Urinary bladder (tissue), 3 donors: ENCODE measurements at regions not wholly inside any gene's neighbourhood (a gene's known extent, or its start where the extent isn't known, plus 50 kb on each side); places are given as distances from the start of the nearest gene placed in this dataset.
"Not testable (repeated sequence)": the region's sequence is repeated elsewhere in the genome, so short reads cannot be mapped to it uniquely, and the experiment has no call there.

Experiments
- DNase-seq: peaks from one replicate; pipeline ENCODE4 v3.0.0-alpha.2; 2015; ENCODE audit errors: extremely low spot score
- H3K27ac ChIP-seq: one replicate; pipeline ENCODE4 v1.5.1; 2013; ENCODE audit warnings: low read depth, mild to moderate bottlenecking, moderate library complexity
- H3K36me3 ChIP-seq: one replicate; pipeline ENCODE4 v1.6.1; 2013; ENCODE audit warnings: mild to moderate bottlenecking, moderate library complexity; ENCODE audit not compliant: insufficient read depth
- H3K4me1 ChIP-seq: one replicate; pipeline ENCODE4 v1.6.1; 2013; ENCODE audit warnings: mild to moderate bottlenecking, moderate library complexity; ENCODE audit not compliant: insufficient read depth
- H3K4me3 ChIP-seq: one replicate; pipeline ENCODE4 v1.5.1; 2013; ENCODE audit warnings: low read depth, low read length
- WGBS: extraction: QIAGEN DNeasy Blood & Tissue Kit; methylation state at CpG from one replicate; pipeline ENCODE4 v1.1.7; 2013; 5-methylcytosine and 5-hydroxymethylcytosine counted together
- donor health status: healthy with polysubstance abuse.
- donor health status: healthy.

DNA sequence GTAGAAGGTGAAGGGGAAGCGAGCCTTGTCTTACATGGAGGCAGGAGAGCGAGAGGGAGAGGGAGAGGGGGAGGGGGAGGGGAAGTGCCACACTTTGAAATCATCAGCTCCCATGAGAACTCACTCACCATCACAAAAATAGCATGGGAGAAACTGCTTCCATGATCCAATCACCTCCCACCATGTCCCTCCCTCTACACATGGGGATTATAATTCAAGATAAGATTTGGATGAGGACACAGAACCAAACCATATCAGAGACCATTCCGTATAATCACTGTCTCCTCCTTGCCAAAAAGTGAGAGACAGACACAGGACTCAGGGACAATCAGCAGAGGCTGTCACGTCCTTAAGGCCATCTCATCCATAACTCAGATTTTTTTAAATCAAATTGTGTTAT is 187.7 kb upstream of the TAS2R1 start:
- Histone ChIP-seq H3K36me3 (no peaks in the 10 kb centered on the region), H3K4me3 (no peak overlapping the region), H3K4me1 (no peaks in the 10 kb centered on the region), H3K27ac (no peak overlapping the region)
- DNase-seq, result no peak
- WGBS, result 78% methylated on average over 4 of the region's 4 CpGs

DNA sequence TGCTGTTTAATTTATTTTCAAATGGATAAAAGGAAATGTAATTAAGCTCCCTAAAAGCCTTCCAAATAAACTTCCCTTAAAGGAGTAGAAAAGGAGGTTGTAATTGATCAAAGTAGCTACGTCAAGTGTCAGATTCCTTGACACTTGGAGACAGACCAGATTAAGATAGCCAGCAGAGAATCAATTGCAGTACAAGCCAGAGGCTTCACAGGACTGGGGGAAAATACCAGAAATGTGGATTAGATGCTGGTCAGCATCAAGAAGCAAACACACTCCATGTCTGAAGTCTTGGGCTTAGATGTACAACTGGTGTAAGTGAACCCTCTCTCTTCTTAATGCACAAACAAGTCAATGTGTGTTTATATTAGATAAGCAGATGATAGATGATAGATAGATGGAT is 184.9 kb upstream of the TAS2R1 start:
- no peak overlapping the region for H3K27ac ChIP-seq
- no peaks in the 10 kb centered on the region for H3K4me1 ChIP-seq
- WGBS, result 63% methylated on average over 1 of the region's 1 CpG
- H3K4me3 ChIP-seq, result no peak overlapping the region
- H3K36me3 ChIP-seq, result no peaks in the 10 kb centered on the region
- no peak for DNase-seq

GRCh38 chr5:9813305-9813704 is 183.2 kb upstream of the TAS2R1 start:
- WGBS, result 77% methylated on average over 1 of the region's 1 CpG
- DNase-seq, result no peak
- Histone ChIP-seq H3K4me1 (no peaks in the 10 kb centered on the region), H3K36me3 (no peaks in the 10 kb centered on the region), H3K4me3 (no peak overlapping the region), H3K27ac (no peak overlapping the region)

DNA sequence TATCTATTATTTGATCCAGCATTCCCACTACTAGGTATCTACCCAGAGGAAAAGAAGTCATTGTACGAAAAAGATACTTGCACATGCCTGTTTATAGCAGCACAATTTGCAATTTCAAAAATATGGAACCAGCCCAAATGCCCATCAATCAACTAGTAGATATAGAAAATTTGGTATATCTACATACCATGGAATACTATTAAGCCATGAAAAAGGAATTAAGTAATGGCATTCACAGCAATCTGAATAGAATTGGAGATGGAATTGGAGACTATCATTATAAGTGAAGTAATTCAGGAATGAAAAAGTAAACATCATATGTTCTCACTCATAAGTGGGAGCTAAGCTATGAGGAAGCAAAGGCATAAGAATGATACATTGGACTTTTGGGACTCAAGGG is 177.2 kb upstream of the TAS2R1 start:
- WGBS, result 94% methylated on average over 1 of the region's 1 CpG
- not testable (repeated sequence) for H3K27ac ChIP-seq, H3K36me3 ChIP-seq, DNase-seq, H3K4me1 ChIP-seq, H3K4me3 ChIP-seq

GRCh38 chr5:9801908-9802307 is 171.8 kb upstream of the TAS2R1 start:
- Histone ChIP-seq H3K27ac (no peak overlapping the region), H3K4me1 (no peaks in the 10 kb centered on the region), H3K36me3 (no peaks in the 10 kb centered on the region), H3K4me3 (no peak overlapping the region)
- no peak for DNase-seq
- WGBS, result 92% methylated on average over 2 of the region's 2 CpGs

DNA sequence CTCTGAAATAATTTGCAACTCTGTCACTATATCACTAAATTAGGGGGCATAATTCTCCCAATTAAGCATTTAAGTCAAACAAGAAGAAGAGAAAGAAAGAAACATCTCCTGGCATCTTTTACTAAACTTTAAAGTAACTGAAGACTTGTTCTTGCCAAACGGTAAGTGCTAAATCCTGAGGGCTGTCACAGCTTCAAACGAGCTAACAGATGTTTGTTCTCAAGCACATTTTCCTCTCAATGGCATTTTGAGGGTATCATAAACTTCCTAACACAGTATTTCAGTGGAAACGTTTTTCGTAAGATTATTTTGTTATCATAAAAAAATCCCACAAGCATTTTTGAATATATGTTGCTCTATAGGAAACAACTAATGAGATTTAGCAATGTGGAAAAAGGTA is 169.5 kb upstream of the TAS2R1 start:
- Histone ChIP-seq H3K4me3 (no peak overlapping the region), H3K4me1 (no peaks in the 10 kb centered on the region), H3K27ac (no peak overlapping the region), H3K36me3 (no peaks in the 10 kb centered on the region)
- WGBS, result 16% methylated on average over 4 of the region's 4 CpGs
- no peak for DNase-seq

- Histone ChIP-seq H3K4me1 (no peaks in the 10 kb centered on the region), H3K4me3 (no peak overlapping the region), H3K36me3 (no peaks in the 10 kb centered on the region), H3K27ac (no peak overlapping the region)
- 82% methylated on average over 7 of the region's 7 CpGs for WGBS
- DNase-seq, result no peak
Observed at GRCh38 chr5:9790276-9790675, 160.1 kb upstream of the TAS2R1 start.

DNA sequence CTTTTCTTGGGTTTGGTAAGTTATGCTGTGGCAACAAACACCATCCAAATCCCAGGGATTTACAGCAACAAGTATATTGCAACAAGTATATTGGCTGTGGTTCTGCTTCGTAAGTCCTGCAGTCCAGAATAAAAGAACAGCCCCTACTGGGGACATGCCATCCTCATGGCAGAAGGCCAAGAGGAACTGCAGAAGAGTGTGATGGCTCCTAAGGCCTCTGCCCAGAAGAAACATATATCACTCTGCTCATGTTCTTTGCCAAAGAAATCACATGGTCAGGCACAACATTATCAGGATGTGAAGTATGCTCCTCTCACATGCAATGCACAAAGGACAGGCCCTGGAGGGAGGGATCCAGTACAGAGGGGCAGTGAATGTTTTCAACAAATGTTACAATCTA is 159.6 kb upstream of the TAS2R1 start:
- Histone ChIP-seq H3K4me1 (no peaks in the 10 kb centered on the region), H3K36me3 (no peaks in the 10 kb centered on the region), H3K27ac (no peak overlapping the region), H3K4me3 (no peak overlapping the region)
- no peak for DNase-seq
- WGBS, result 47% methylated on average over 1 of the region's 1 CpG

DNA sequence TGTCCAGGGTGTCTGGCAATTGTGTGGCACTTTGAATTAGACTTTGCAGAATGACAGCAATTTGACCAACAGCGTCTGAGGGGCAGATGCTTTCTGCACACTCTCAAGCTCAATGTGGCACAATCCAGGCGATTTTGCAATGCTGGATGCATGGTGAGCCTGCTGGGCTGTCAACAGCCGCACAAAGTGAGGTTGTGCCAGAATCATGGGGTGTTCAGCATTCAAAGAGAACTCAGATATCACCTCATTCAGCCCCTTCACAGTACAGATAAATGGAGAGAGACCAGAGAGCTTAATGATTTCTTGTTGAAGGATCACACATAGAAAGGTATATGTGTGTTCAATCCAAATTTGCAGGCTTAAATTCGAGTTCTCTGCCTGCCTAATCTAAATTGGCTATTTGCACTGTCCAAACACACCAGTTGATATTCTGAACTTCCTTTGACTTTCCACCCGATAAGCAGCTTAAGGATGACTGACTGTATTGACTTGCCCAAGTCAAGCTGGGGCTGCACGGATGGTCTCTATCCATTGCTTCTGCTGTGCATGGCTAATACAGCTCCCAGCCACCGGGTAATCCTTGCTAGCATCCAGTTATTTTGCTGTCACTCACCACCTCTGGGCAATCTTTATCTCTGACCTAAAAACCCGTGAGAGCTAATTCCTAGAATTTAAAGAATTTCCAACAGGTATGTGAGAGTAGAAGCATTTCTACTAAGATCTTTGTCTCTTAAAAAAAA is 157.9 kb upstream of the TAS2R1 start:
- H3K4me3 ChIP-seq, result no peak overlapping the region
- WGBS, result 54% methylated on average over 8 of the region's 8 CpGs
- no peaks in the 10 kb centered on the region for H3K4me1 ChIP-seq
- no peak overlapping the region for H3K27ac ChIP-seq
- DNase-seq, result no peak
- no peaks in the 10 kb centered on the region for H3K36me3 ChIP-seq

DNA sequence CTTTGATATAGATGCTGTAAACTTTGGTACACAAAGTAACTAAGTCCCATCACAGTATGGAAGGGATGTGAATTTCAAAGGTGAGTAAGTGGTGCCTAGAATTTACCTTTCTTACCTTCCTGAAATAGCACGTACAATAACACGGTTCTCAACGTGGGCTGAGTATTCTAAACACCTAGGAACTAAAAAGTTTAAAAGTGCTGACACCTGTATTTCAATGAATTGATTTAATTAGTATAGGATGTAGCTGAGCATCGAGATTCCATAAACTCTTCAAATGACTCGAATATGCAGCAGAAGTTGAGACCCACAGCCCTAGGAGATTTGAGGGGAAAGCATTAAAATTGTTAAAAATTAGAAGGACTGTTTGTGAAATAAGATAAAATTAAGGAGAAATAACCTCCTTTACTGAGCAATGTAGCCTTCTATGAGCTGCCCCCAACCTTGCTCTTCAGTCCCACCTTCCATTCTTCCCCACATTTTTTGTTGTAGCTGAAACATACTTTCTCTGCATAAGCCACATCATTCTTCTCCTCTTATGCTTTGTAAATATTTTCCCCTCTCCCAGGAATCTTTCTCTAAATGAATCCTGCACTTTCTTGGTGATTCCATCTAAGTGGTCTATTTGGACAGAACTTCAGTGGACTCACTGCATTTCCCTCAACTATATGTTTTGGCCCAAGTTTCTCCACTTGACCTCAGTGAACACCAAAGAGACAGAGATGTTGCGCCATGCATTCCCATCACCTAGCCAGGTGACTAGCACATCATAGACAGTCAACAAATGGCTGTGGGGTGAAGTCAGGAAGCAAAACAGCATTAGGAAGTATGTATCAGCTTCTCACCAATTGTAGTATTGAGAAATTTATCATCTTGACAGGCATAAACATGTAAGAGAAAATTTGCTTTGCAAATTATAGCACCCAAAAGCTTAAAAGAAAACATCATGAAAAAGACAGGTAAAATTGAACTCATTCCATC is 156.5 kb upstream of the TAS2R1 start:
- no peak overlapping the region for H3K27ac ChIP-seq
- no peaks in the 10 kb centered on the region for H3K4me1 ChIP-seq
- no peak for DNase-seq
- no peak overlapping the region for H3K4me3 ChIP-seq
- H3K36me3 ChIP-seq, result no peaks in the 10 kb centered on the region
- 92% methylated on average over 6 of the region's 6 CpGs for WGBS

DNA sequence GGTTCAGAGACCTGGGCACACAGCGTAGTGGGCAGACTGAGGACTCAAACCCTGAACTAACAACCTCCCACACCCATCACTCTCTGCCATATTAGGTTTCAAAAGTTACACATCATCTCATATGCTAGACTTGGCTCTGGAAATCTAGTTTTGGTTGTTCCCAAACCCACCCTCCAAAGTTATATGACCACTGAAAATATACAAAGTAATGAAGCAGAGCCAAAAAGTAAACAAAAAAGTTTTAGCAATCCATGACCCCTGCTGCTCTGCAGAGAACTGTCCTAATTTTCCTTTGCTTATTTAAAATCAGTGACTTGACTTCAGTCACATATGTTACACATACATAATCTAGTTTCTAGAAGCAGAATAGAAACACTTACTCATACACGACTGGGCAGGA is 155.6 kb upstream of the TAS2R1 start:
- WGBS, result 54% methylated on average over 2 of the region's 2 CpGs
- DNase-seq, result no peak
- Histone ChIP-seq H3K27ac (no peak overlapping the region), H3K36me3 (no peaks in the 10 kb centered on the region), H3K4me3 (no peak overlapping the region), H3K4me1 (no peaks in the 10 kb centered on the region)

DNA sequence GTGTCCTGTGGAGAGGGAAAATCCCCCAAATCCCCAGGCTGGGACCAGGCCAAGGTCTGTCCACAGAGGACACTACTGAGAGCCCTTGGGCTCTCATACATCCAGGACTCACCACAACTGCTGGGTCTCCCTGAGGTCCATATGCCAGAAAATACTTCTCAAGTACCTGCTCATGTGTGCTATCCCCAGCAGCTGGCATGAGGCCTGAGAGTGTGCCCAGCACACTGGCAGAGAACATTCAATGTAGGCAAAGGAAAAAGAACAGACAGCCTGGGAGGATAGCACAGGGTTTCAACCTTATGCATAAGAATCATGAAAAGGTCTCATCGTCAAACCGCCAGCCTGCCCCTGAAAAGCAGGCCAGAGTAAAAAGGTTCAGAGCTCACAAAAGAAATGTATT is 154.1 kb upstream of the TAS2R1 start:
- Histone ChIP-seq H3K4me1 (no peaks in the 10 kb centered on the region), H3K4me3 (no peak overlapping the region), H3K27ac (no peak overlapping the region), H3K36me3 (no peaks in the 10 kb centered on the region)
- DNase-seq, result no peak
- WGBS, result 100% methylated on average over 2 of the region's 2 CpGs

- 29% methylated on average over 7 of the region's 7 CpGs for WGBS
- H3K4me1 ChIP-seq, result no peaks in the 10 kb centered on the region
- H3K27ac ChIP-seq, result no peak overlapping the region
- H3K36me3 ChIP-seq, result no peaks in the 10 kb centered on the region
- no peak overlapping the region for H3K4me3 ChIP-seq
- peak; percentile 55 for DNase-seq
Observed at GRCh38 chr5:9782826-9783560, 152.8 kb upstream of the TAS2R1 start.
